Spinal cord (tissue), 9 donors: ENCODE measurements at regions not wholly inside any gene's neighbourhood (a gene's known extent, or its start where the extent isn't known, plus 50 kb on each side); places are given as distances from the start of the nearest gene placed in this dataset.

Source experiments
- DNase-seq, 6 donors: peaks; one replicate each; pipeline versions ENCODE4 v3.0.0 to v3.0.0-alpha.2; 2013 to 2015; ENCODE audit warnings: low spot score in 6 of 6, low read depth in 4 of 6
- H3K27ac ChIP-seq: one replicate; pipeline ENCODE4 v1.5.1; 2013; ENCODE audit warnings: low read depth, low read length, control low read depth
- H3K27me3 ChIP-seq: one replicate; pipeline ENCODE4 v1.6.1; 2013; ENCODE audit warnings: low read length; ENCODE audit not compliant: control insufficient read depth, insufficient read depth
- H3K36me3 ChIP-seq: one replicate; pipeline ENCODE4 v1.6.1; 2013; ENCODE audit warnings: low read length; ENCODE audit not compliant: control insufficient read depth, insufficient read depth
- H3K4me1 ChIP-seq: one replicate; pipeline ENCODE4 v1.6.1; 2013; ENCODE audit warnings: low read length; ENCODE audit not compliant: control insufficient read depth, insufficient read depth
- H3K4me3 ChIP-seq: one replicate; pipeline ENCODE4 v1.5.1; 2013; ENCODE audit warnings: low read depth, low read length, control low read depth
- H3K9me3 ChIP-seq: one replicate; pipeline ENCODE4 v1.6.1; 2013; ENCODE audit warnings: low read length; ENCODE audit not compliant: control insufficient read depth, insufficient read depth
- WGBS: methylation state at CpG from one replicate; pipeline ENCODE4 v1.1.5; 2013; ENCODE audit warnings: missing lambda C conversion rate; ENCODE audit not compliant: insufficient coverage; 5-methylcytosine and 5-hydroxymethylcytosine counted together
- donor health status: healthy.

- Histone ChIP-seq H3K4me3 (no peak overlapping the region), H3K27me3 (no peaks in the 10 kb centered on the region), H3K9me3 (no peaks in the 10 kb centered on the region), H3K36me3 (no peaks in the 10 kb centered on the region), H3K27ac (no peak overlapping the region), H3K4me1 (no peaks in the 10 kb centered on the region)
- WGBS = 79% methylated on average over 2 of the region's 7 CpGs
- no peak for DNase-seq
Observed at GRCh38 chr16:13527332-13527731, 392.6 kb upstream of the ERCC4 start.

GRCh38 chr16:13528691-13529090 lies 391.3 kb upstream of the ERCC4 start:
- Histone ChIP-seq H3K4me3 (no peak overlapping the region), H3K9me3 (no peaks in the 10 kb centered on the region), H3K36me3 (no peaks in the 10 kb centered on the region), H3K4me1 (no peaks in the 10 kb centered on the region), H3K27me3 (no peaks in the 10 kb centered on the region), H3K27ac (no peak overlapping the region)
- WGBS = 86% methylated on average over 1 of the region's 3 CpGs
- DNase-seq = no peak

GRCh38 chr16:13529193-13529982 lies 390.6 kb upstream of the ERCC4 start:
- Histone ChIP-seq H3K27me3 (no peaks in the 10 kb centered on the region), H3K4me3 (no peak overlapping the region), H3K36me3 (no peaks in the 10 kb centered on the region), H3K9me3 (no peaks in the 10 kb centered on the region), H3K27ac (no peak overlapping the region), H3K4me1 (no peaks in the 10 kb centered on the region)
- 85% methylated on average over 1 of the region's 3 CpGs for WGBS
- DNase-seq = no peak

DNA sequence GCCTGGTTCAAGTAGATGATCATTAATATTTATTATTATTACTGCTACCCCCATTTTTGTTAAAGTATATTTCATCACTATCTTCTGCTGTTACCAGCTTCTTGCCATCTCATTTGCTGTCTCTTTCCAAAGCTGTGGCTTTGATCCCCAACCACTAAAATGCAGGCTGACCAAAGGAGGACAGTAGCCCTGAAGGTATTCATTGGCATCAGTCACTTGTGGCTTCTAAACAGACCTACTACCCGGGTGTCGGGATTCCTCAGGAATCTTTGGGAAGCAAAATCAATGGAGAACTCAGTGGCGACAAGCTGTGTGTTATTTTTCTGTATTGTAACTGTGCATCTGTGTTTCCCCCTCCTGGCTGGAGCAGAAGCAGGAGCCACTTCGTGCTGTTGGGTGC lies 379.2 kb upstream of the ERCC4 start:
- Histone ChIP-seq H3K9me3 (no peaks in the 10 kb centered on the region), H3K27me3 (no peaks in the 10 kb centered on the region), H3K36me3 (no peaks in the 10 kb centered on the region), H3K4me1 (no peaks in the 10 kb centered on the region), H3K4me3 (no peak overlapping the region), H3K27ac (no peak overlapping the region)
- no peak for DNase-seq
- WGBS = 100% methylated on average over 3 of the region's 4 CpGs

GRCh38 chr16:13542284-13542683 lies 377.7 kb upstream of the ERCC4 start:
- Histone ChIP-seq H3K9me3 (no peaks in the 10 kb centered on the region), H3K27ac (no peak overlapping the region), H3K27me3 (no peaks in the 10 kb centered on the region), H3K4me3 (no peak overlapping the region), H3K36me3 (no peaks in the 10 kb centered on the region), H3K4me1 (no peaks in the 10 kb centered on the region)
- no peak for DNase-seq
- WGBS = no CpG with 5 or more reads among the region's 2 CpGs

GRCh38 chr16:13543850-13544249 lies 376.1 kb upstream of the ERCC4 start:
- Histone ChIP-seq H3K4me1 (no peaks in the 10 kb centered on the region), H3K9me3 (no peaks in the 10 kb centered on the region), H3K27me3 (no peaks in the 10 kb centered on the region), H3K27ac (no peak overlapping the region), H3K4me3 (no peak overlapping the region), H3K36me3 (no peaks in the 10 kb centered on the region)
- 60% methylated on average over 1 of the region's 1 CpG for WGBS
- DNase-seq = no peak

DNA sequence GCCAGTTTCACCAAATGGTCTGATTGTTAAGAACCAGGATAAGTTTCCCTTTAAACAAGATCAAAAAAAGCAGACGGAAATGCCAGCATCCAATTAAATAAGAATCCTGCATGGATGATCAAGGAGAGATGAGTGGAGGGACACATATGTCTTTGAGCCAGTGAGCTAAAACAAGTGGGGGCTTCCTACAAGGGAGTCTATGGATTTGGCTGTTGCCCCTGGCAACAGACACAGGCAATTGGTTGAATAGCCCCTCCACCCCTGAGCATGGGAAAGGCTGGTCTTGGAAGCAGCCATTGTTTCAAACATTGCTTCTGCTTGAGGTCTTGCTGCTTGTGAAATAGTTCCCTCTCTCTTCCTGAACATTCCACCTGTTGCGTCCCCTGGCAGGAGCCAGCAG lies 374.7 kb upstream of the ERCC4 start:
- DNase-seq = peak in 1 of 6 donors; percentile 23
- Histone ChIP-seq H3K27ac (no peak overlapping the region), H3K9me3 (no peaks in the 10 kb centered on the region), H3K27me3 (no peaks in the 10 kb centered on the region), H3K4me1 (no peaks in the 10 kb centered on the region), H3K4me3 (no peak overlapping the region), H3K36me3 (no peaks in the 10 kb centered on the region)
- WGBS = 44% methylated on average over 1 of the region's 2 CpGs

- Histone ChIP-seq H3K36me3 (no peaks in the 10 kb centered on the region), H3K9me3 (no peaks in the 10 kb centered on the region), H3K4me1 (no peaks in the 10 kb centered on the region), H3K4me3 (no peak overlapping the region), H3K27me3 (no peaks in the 10 kb centered on the region), H3K27ac (no peak overlapping the region)
- no peak for DNase-seq
- 80% methylated on average over 1 of the region's 6 CpGs for WGBS
Observed at GRCh38 chr16:13550254-13550653, 369.7 kb upstream of the ERCC4 start.

DNA sequence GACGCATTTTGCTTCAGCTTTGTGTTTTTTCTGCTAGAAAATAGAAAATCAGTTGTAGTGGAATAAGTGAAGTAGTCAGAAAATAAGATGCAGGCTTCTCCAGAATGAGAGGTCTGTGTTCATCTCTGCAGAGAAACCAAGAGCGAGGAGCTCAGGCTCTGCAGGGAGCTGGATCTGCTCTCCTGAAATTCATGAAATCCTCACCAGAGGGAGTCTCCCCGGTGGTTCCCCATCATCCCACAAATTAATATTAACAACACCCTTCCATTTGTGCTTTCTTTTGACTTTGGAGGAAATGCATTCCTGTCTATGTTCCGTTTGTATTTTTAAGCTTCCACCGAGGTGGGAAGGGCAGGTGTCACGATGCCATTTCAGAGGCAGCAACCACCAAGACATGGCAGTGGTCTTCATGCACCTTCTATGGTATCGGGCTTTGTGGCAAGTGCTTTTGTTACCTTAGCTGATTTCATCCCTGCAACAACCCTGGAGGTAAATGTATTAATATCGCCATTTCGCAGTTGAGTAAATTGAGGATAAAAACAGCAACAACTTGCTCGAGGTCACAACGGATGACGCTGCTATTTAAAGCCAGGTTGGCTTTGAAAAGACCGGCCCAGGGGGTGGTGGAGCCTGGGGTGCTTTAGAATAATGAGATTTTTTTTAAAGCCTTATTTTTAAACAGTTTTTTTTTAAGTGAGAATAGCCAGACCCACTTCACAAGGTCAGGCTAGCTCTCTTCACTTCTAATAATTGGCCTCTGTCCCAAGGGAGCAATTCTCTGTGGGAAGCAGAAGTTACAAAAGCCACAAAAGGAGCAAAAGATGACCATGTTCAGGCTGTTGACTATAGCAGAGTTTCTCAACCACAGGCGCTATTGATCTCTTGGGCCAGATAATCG lies 367.6 kb upstream of the ERCC4 start:
- peak in 1 of 6 donors; percentile 46 for DNase-seq
- H3K27ac ChIP-seq = no peak overlapping the region
- H3K9me3 ChIP-seq = no peaks in the 10 kb centered on the region
- no peak overlapping the region for H3K4me3 ChIP-seq
- H3K27me3 ChIP-seq = no peaks in the 10 kb centered on the region
- WGBS = 70% methylated on average over 9 of the region's 15 CpGs
- H3K36me3 ChIP-seq = no peaks in the 10 kb centered on the region
- no peaks in the 10 kb centered on the region for H3K4me1 ChIP-seq

- no peaks in the 10 kb centered on the region for H3K27me3 ChIP-seq
- H3K27ac ChIP-seq = no peak overlapping the region
- peak in 1 of 6 donors; percentile 17 for DNase-seq
- H3K9me3 ChIP-seq = no peaks in the 10 kb centered on the region
- no peak overlapping the region for H3K4me3 ChIP-seq
- no peaks in the 10 kb centered on the region for H3K36me3 ChIP-seq
- no peaks in the 10 kb centered on the region for H3K4me1 ChIP-seq
Observed at GRCh38 chr16:13552960-13553257, 367.0 kb upstream of the ERCC4 start.
